IPS-18a (cell line): ENCODE measurements at regions not wholly inside any gene's neighbourhood (a gene's known extent, or its start where the extent isn't known, plus 50 kb on each side); places are given as distances from the start of the nearest gene placed in this dataset.
"Not testable (repeated sequence)": the region's sequence is repeated elsewhere in the genome, so short reads cannot be mapped to it uniquely, and the experiment has no call there.

ENCODE experiments used
- H3K27ac ChIP-seq: one replicate; pipeline ENCODE4 v1.5.1; 2013; ENCODE audit warnings: low read length
- H3K27me3 ChIP-seq: one replicate; pipeline ENCODE4 v1.6.1; 2013; ENCODE audit warnings: mild to moderate bottlenecking, low read length; ENCODE audit not compliant: control insufficient read depth, insufficient read depth
- H3K36me3 ChIP-seq: one replicate; pipeline ENCODE4 v1.6.1; 2013; ENCODE audit warnings: low read depth, low read length; ENCODE audit not compliant: control insufficient read depth
- H3K4me1 ChIP-seq: one replicate; pipeline ENCODE4 v1.6.1; 2013; ENCODE audit warnings: low read depth, low read length; ENCODE audit not compliant: control insufficient read depth
- H3K4me3 ChIP-seq: one replicate; pipeline ENCODE4 v1.5.1; 2013; ENCODE audit warnings: low read length
- H3K9ac ChIP-seq: one replicate; pipeline ENCODE4 v1.6.1; 2013; ENCODE audit warnings: mild to moderate bottlenecking, low read length, moderate library complexity
- H3K9me3 ChIP-seq: one replicate; pipeline ENCODE4 v1.6.1; 2013; ENCODE audit warnings: low read depth, low read length; ENCODE audit not compliant: control insufficient read depth

DNA sequence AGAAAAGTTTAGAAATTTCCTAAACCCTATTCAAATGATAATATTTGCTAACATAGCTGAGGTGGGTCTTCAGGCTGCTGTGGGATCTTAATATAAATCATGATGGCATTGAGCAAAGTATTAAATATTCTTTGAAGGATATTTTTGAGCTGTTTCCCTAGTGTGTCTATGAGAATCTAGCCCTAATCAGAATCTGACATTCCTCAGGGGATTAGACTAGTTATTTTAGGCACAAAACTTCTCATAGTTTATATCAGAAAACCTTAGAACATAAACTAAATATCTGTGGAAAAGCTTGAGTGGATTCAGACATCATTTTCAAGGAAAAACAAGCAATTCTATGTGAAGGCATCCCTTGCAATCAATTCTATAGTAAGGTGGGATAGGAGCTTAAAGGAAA lies 594.5 kb downstream of the RFPL4B start:
- H3K4me3 ChIP-seq: no peak overlapping the region

GRCh38 chr6:112946051-112946450 lies 598.9 kb downstream of the RFPL4B start:
- H3K27ac ChIP-seq: no peak overlapping the region
- no peak overlapping the region for H3K9ac ChIP-seq
- H3K9me3 ChIP-seq: no peaks in the 10 kb centered on the region
- H3K27me3 ChIP-seq: no peaks in the 10 kb centered on the region
- no peaks in the 10 kb centered on the region for H3K36me3 ChIP-seq
- H3K4me3 ChIP-seq: no peak overlapping the region
- H3K4me1 ChIP-seq: no peaks in the 10 kb centered on the region

More for the DNA sequence above, 594.5 kb downstream of the RFPL4B start:
- Histone ChIP-seq H3K27me3 (no peaks in the 10 kb centered on the region), H3K36me3 (no peaks in the 10 kb centered on the region), H3K9ac (no peak overlapping the region), H3K9me3 (no peaks in the 10 kb centered on the region), H3K4me1 (no peaks in the 10 kb centered on the region), H3K27ac (no peak overlapping the region)

DNA sequence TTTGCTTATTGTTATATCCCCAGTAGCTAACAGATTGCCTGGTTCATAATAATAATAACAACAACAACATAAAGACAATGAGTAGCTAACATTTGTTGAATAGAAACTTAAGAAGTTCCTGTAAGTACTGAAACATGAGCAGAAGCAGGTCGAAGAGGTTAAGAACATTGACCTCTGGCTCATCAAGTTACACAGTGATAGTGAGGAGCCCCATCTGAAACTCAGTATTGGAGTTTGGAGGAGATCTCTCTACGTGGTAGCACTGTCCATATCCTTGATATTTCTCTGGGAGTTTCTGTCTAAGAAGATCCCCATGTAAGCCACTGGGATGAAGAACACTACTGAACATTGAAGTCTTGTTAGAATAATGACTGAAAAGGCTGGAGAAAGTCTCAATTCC lies 600.4 kb downstream of the RFPL4B start:
- H3K27ac ChIP-seq: no peak overlapping the region
- H3K27me3 ChIP-seq: no peaks in the 10 kb centered on the region
- H3K4me3 ChIP-seq: no peak overlapping the region
- H3K4me1 ChIP-seq: no peaks in the 10 kb centered on the region
- H3K36me3 ChIP-seq: no peaks in the 10 kb centered on the region
- no peaks in the 10 kb centered on the region for H3K9me3 ChIP-seq
- H3K9ac ChIP-seq: no peak overlapping the region

GRCh38 chr6:112951829-112952228 lies 604.7 kb downstream of the RFPL4B start:
- Histone ChIP-seq H3K36me3 (no peaks in the 10 kb centered on the region), H3K9ac (no peak overlapping the region), H3K9me3 (no peaks in the 10 kb centered on the region), H3K27ac (no peak overlapping the region), H3K4me3 (no peak overlapping the region), H3K4me1 (no peaks in the 10 kb centered on the region), H3K27me3 (no peaks in the 10 kb centered on the region)

DNA sequence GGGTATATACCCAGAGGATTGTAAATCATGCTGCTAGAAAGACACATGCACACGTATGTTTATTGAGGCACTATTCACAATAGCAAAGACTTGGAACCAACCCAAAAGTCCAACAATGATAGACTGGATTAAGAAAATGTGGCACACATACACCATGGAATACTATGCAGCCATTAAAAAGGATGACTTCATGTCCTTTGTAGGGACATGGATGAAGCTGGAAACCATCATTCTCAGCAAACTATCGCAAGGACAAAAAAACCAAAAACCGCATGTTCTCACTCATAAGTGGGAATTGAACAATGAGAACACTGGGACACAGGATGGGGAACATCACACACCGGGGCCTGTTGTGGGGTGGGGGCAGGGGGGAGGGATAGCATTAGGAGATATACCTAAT lies 608.6 kb downstream of the RFPL4B start:
- not testable (repeated sequence) for H3K4me1 ChIP-seq, H3K9ac ChIP-seq, H3K4me3 ChIP-seq, H3K9me3 ChIP-seq, H3K27me3 ChIP-seq, H3K27ac ChIP-seq, H3K36me3 ChIP-seq

DNA sequence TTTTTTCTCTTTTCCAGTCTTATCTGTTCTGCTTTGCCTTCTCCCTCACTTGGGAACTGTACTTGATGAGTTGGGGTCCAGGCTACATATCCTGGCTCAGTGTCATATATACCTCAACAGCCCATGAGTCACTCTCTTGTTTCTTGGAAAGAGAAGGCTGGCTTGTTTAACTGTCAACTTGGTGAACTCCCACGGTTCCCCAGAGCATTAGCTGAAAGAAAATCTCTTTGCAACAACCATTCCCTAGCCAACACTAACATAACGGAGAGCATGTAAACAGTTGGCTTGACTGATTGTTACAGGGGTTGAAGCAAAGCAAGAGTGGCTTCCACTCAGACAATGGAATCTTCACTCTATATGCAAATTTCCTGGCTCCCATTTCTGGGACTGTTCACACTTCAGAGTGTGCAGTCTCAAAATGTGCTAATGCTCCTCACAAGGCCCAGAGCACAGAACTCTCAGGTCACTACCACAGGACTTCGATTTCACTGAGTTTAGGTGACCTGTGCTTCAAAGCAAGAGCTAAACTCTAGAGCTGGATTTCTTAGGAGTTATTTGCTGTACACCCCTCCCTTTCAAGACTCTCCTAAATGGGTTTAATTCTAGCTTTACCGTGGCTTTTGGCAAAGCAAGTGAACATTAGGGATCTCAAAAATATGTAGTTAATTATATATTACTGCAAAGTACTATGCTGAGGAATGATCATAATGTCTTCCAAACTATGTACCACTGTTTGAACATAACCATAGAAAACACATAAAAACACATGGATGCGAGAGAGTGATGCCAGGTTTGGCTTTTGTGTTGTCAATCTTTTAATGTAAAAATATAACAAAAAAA lies 609.8 kb downstream of the RFPL4B start:
- H3K4me3 ChIP-seq: no peak overlapping the region
- H3K9ac ChIP-seq: no peak overlapping the region
- H3K27me3 ChIP-seq: no peaks in the 10 kb centered on the region
- H3K27ac ChIP-seq: no peak overlapping the region
- no peaks in the 10 kb centered on the region for H3K36me3 ChIP-seq
- no peaks in the 10 kb centered on the region for H3K9me3 ChIP-seq
- no peaks in the 10 kb centered on the region for H3K4me1 ChIP-seq

DNA sequence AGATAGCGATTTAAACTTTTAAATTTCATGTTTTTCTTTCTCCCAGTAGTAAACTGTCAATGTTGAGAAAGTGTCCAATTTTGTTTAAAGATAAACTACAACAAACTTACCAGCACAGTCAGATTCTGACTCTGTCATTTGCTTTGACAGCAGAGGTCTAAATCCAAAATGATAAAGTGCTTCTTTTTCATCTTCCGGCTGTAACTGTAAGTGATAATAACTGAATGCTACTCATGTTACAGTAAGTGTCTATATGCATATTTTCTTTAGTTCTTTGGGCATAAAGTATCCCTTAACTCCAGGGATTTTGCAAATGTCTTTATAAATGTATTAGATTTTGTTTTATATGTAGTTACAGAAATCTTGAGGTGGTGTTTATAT lies 610.4 kb downstream of the RFPL4B start:
- no peak overlapping the region for H3K4me3 ChIP-seq
- no peaks in the 10 kb centered on the region for H3K27me3 ChIP-seq
- no peaks in the 10 kb centered on the region for H3K4me1 ChIP-seq
- H3K9me3 ChIP-seq: no peaks in the 10 kb centered on the region
- no peaks in the 10 kb centered on the region for H3K36me3 ChIP-seq
- no peak overlapping the region for H3K9ac ChIP-seq
- H3K27ac ChIP-seq: no peak overlapping the region

- H3K27me3 ChIP-seq, H3K27ac ChIP-seq, H3K4me3 ChIP-seq, H3K4me1 ChIP-seq, H3K9ac ChIP-seq, H3K36me3 ChIP-seq, H3K9me3 ChIP-seq: not testable (repeated sequence)
Measured at GRCh38 chr6:112960130-112960529, 613.0 kb downstream of the RFPL4B start.

DNA sequence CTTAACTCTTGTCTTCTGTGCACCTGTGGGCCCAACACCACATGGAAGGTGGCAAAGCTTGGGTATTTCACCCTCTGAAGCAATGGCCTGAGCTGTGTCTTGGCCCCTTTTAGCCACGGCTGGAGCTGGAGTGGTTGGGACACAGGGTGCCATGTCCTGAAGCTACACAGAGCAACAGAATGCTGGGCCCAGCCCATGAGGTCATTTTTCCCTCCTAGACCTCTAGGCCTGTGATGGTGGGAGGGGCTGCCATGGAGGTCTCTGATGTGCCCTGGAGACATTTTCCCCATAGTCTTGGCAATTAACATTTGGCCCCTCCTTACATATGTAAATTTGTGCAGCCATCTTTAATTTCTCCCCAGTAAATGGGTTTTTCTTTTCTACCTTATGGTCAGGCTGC lies 620.8 kb downstream of the RFPL4B start:
- H3K9ac ChIP-seq: no peak overlapping the region
- no peaks in the 10 kb centered on the region for H3K36me3 ChIP-seq
- no peak overlapping the region for H3K27ac ChIP-seq
- no peak overlapping the region for H3K4me3 ChIP-seq
- H3K27me3 ChIP-seq: no peaks in the 10 kb centered on the region
- peaks cover 6% of the 10 kb centered on the region for H3K9me3 ChIP-seq
- H3K4me1 ChIP-seq: no peaks in the 10 kb centered on the region

- Histone ChIP-seq H3K9me3 (peaks cover 6% of the 10 kb centered on the region), H3K36me3 (no peaks in the 10 kb centered on the region), H3K9ac (no peak overlapping the region), H3K4me3 (no peak overlapping the region), H3K27me3 (no peaks in the 10 kb centered on the region), H3K27ac (no peak overlapping the region), H3K4me1 (no peaks in the 10 kb centered on the region)
Measured at GRCh38 chr6:112971651-112972050, 624.5 kb downstream of the RFPL4B start.

GRCh38 chr6:112974931-112975330 lies 627.8 kb downstream of the RFPL4B start:
- not testable (repeated sequence) for H3K27me3 ChIP-seq, H3K36me3 ChIP-seq, H3K27ac ChIP-seq, H3K4me3 ChIP-seq, H3K9me3 ChIP-seq, H3K4me1 ChIP-seq, H3K9ac ChIP-seq

GRCh38 chr6:112976579-112976978 lies 629.4 kb downstream of the RFPL4B start:
- H3K9ac ChIP-seq, H3K4me1 ChIP-seq, H3K9me3 ChIP-seq, H3K36me3 ChIP-seq, H3K27ac ChIP-seq, H3K27me3 ChIP-seq, H3K4me3 ChIP-seq: not testable (repeated sequence)
